Activated gamma-delta T cell (primary cell): ENCODE measurements at regions not wholly inside any gene's neighbourhood (a gene's known extent, or its start where the extent isn't known, plus 50 kb on each side); places are given as distances from the start of the nearest gene placed in this dataset.
"Not testable (repeated sequence)": the region's sequence is repeated elsewhere in the genome, so short reads cannot be mapped to it uniquely, and the experiment has no call there.

ENCODE experiments used
- DNase-seq: peaks from one replicate; lab custom pipeline; 2025; lab: John Stamatoyannopoulos, UW

DNA sequence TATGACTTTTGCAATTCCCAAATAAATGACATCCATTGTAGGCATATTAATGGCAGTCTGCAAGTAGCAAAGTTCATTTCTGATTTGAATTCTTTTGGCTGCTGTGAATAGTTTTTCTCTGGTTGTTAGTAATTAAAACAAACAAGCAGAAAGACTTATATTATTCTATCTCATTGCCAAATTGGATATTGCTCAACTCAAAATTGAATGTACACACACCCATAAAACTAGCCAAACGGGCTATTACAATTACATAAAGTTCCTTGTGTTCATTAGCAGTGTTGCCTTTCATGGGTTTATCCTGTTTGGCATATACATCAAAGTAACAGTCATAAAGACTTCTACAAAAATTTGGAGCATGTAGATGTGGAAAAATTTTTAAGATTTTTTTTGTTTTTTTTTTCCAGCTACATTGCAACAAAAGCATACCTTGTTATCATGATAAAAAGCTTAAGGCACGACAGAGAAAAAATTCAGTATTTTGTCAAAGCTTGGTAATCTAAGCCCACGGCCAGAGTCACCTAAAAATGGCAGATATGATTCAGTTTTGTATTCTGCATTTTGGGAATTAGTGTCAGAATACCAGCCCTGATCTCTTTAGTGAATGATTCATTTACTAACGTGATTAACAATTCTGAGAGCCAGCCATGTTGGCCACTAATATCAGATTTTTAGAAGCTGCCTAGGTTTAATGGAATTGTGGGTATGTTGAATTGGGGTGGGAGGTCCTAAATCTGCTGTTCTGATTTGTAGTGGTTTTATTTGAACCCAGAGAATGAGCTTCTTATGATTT is 108.4 kb downstream of the KLF5 start:
- DNase-seq = no peak

DNA sequence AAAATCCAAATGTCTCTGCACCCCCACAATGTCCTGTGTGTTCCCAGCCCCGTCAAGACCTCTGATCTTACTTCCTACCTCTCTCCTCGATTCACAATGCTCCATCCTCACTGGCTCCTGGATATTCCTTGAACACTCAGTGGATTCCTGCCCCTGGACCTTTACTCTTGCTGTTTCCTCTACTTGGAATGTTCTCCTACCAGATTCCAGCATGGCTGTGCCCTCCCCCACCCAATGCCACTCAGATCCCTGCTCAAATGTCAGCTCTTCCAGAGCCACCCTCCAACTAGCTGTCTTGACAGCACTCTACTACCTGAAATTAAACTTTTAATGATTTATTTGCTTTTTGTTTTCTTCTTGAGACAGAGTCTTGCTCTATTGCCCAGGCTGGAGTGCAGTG is 107.4 kb downstream of the KLF5 start:
- DNase-seq = no peak

DNA sequence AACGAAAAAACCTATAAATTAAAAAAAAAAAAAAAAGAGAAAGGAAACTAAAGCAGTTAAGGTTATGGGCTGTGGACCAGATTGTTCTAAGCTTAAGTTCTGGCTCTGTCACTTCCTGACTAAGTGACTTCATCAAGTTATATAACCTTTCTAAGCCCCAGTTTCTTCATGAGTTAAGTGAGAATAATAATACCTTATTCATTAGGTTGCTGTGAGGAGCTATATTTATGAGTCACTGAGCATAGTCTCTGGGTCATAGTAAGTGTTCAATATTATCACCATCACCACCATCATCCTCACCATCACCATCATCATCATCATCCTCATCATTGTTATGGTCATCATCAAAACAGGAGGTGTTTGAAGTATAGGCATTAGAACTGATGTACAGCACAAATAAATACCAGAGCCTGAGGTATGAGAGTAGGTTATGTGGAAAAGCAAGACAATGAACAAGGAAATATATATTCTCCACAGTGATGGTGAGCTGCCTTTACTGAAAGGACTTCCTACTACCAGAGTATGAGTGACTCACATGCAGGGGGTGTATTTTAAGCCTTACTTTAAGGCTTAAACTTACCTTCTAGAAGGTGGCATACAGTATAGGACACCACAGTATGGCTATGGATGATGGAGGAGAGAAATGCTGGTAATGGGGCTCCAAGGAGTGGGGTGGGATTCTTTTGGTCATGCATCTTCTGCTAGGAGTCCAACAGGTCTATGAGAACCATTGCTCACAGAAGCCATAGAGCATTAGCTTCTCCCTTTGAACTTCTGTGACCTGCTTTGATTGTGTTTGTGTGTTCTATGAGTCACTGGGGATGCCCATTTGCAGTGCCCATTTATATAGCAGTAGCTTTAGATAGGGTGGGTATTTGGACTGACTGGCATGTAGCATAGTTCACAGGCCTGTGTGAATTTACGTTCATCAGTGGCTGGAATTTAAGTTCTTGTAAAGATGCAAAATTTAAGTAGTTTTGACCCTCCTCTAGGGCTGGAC is 104.4 kb downstream of the KLF5 start:
- no peak for DNase-seq

DNA sequence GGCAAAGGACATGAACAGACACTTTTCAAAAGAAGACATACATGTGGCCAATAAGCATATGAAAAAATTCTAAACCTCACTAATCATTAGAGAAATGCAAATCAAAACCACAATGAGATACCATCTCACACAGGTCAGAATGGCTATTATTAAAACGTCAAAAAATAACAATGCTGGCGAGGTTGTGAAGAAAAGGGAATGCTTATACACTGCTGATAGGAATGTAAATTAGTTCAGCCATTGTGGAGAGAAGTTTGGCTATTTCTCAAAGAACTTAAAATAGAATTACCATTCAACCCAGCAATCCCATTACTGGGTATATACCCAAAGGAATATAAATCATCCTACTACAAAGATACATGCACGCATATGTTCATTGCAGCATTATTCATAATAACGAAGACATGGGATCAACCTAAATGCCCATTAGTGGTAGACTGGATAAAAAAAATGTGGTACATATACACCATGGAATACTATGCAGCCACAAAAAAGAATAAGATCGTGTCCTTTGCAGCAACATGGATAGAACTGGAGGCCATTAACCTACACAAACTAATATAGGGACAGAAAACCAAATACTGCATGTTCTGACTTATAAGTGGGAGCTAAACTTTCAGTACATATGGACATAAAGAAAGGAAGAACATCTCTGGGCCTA is 101.7 kb downstream of the KLF5 start:
- DNase-seq = not testable (repeated sequence)

DNA sequence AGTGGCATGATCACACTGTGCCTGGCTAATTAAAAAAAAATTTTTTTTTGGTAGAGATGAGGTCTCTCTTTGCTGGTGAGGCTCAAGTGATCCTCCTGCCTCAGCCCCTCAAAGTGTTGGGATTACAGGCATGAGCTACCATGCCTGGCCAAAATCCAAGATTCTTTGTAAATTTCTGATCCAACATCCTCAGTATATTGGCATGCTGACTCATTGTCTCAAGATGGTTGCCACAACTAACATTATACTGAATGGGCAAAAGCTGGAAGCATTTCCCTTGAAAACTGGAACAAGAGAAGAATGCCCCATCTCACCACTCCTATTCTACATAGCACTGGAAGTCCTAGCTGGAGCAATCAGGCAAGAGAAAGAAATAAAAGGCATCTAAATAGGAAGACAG is 100.0 kb downstream of the KLF5 start:
- no peak for DNase-seq

DNA sequence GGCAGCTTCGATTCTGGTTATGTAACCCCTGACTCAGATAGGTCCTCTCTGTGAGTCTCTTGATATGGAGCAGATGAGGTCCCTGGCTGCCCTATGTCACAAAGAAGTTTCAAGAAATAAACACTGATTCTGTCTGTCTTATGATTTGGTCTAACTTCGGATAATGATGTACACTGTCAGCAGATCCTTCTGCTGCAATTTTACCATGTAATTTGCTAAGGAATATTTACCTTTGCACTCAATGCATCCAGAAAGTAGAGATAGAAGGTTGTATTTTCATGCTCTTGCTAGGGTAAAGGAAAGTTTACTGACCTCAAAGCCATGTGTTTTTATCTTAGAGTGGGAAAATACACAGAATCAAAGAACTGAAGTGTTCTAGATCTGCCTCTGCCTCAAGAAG is 98.2 kb downstream of the KLF5 start:
- no peak for DNase-seq

DNA sequence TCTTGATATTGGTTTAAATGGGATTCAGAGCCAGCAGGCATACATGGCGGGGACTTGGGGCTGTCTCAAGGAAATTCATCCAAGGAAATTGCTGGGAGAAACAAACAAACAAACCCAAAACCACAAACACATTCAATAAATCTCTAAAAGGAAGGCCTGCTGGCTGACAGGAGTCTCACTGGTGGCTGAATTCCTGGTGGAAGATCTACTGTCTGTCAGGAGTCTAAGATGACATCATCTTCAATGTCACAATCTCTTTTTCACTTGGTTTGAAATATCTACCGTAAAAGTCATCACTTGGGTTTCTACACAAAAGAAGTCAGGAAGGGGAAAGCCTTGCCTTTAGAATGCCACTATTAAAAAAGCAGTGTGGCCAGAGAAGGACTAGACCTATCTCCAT is 87.9 kb downstream of the KLF5 start:
- no peak for DNase-seq

DNA sequence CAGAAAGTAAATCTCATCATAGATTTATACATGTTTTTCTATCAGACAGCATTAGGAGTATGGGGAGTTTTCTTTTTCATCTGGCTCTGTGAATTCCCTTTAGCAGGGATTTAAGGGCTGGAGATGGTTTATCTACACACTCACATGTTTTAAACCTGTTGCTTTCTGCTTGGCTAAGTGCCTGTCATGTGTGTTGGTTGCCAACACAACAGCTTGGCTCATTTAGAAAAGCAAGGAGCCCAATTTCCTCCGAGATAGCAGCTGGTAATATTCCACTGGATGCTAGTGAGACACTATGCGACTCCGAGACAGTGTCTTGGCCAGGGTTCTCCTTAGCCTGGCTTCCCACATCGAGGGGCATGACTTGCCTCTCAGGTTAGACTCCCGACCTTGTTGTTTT is 83.3 kb downstream of the KLF5 start:
- no peak for DNase-seq

DNA sequence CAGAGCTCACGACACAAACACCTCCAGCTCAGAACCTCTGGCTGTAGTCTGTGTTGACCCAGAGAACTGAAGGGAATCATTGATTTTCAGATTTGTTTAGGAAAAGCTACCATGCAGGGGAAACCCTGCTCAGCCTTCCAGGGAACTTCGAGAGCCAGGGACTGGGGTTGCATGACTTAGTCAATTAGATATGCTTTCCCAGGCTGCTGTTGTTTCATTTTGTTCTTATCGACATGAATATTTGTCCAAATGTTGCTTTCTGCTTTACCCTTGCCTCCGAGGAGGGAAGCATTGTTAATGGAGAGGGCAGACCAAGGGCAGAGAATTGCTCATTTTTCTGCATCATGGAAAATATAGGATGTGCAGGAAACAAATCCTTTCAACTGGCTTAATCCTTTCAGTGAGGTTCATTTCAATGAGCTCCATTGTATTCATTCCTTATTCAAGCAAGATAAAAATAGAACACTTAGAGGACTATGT is 82.5 kb downstream of the KLF5 start:
- no peak for DNase-seq

DNA sequence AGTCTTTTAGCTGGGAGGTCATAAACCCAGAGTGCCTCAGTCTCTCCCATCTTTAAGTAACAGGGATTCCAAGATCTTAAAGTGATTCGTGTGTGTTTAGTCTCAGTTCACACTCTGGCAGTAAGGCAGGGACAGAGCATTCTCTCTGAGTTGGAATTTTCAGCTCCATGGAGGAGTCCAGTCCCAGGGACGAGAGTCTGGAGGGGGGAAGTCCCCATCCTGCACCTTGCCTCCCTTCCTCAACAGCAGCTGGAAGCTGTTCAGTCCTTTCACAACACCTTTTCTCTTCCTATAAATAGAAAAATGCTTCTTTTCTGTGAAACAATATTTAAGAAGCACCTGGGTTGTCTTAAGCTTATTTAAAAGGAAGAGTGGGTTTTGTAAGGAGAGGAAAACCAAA is 82.0 kb downstream of the KLF5 start:
- no peak for DNase-seq

DNA sequence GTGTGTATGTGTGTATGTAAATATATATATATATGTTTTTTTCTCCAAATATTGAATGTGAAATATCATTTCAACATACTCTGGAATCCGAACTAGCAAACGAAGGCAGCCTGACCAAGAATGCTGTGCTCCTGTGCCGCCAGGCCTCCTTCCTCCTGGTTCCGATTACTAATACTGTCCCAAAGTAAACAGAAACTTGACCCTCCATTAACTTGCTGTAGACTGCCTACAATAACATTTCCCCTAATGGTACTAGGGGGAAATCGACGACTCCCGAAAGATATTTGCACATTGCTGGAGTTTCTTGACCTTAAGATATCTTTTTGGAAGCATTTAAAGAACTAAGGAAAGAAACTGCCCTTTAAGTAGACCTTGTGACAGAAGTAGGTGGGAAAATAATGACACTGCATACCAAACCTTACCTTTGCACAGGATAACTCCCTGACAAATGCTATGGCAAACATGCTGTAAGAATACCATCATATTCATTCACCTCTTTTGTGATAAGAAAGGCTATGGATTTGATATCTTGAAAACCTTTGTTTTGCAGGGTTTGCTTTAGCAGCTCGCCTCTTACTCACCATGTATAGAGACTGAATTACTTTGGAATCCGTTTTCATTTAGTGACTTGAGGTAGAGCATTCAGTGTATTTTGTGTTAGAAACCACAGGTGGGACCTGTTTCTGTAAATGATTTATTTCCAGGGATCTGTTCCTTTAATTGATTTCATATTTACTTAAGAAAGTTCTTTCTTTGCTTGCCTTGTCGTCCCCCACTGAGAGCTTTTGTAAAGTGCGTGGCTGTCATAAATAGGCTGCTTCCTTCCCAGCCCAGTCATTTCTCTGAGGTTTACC is 80.1 kb downstream of the KLF5 start:
- no peak for DNase-seq

DNA sequence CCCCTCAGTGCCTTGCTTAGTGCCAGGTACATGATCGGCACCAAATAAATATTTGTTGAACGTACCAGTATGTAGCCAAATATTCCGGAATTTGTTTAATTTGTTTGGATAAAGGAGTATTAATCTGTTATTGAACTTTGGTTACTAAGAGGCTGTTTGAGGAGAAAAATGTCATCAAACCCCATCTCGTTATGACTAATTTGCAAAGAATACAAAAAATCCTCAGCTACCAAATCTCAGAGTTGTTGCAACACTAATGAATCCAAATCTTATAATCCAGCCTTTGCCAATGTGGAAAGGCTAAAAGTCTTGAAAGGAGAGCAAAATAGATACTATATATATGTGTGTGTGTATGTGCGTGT is 79.5 kb downstream of the KLF5 start:
- no peak for DNase-seq

DNA sequence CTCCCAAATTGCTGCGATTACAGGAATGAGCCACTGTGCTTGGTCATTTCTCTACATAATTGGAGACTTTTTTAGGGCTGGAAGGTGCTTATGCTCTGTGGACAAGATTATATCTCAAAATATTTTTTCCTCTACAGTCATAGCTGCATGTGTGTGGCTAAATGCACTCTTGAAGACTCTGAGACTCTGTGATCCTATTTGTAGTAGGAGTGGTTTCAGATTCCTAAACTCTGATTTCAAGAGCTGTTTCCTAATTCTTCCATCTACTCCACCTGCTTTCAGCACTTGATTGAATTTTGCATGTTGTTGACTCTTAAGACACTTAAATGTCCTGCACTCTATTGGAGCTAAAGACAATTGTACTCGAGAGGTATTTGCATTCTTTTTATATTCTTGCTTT is 78.0 kb downstream of the KLF5 start:
- DNase-seq = no peak

DNA sequence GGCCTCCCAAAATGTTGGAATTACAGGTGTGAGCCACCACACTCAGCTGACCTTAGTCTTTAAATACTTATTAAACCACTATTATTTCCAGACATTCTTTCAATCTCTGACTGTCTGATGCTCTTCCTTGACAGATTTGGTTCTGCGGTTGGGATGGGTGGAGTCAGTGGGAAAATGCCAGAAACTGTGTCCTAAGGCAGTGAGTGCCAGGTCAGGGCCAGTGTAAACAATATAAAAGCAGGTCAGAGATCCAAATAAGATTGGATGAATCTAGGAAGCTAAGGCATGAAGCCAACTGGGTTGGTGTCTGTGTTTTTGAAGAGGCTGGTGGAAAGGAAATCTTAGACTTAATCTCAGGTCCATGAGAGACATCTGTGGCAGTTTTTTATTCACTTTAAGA is 74.7 kb downstream of the KLF5 start:
- no peak for DNase-seq

DNA sequence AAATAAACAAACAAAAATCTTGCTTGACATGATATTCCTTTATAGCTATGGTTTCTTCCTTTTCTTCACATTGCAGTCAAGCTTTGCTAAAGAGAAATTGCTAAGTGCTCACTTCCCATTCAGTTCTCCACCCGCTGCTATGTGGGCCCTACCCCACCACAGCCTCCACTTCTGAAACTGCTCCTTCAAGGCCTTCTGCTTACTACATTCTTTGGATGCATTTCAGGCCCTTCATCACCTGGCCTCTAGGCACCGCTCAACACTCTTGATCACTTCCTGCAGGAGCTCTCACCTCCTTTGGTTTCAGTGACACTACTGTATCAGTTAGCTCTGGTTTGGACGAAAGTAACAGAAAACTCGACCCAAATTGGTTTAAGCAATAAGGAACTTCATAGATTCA is 72.4 kb downstream of the KLF5 start:
- DNase-seq = no peak

DNA sequence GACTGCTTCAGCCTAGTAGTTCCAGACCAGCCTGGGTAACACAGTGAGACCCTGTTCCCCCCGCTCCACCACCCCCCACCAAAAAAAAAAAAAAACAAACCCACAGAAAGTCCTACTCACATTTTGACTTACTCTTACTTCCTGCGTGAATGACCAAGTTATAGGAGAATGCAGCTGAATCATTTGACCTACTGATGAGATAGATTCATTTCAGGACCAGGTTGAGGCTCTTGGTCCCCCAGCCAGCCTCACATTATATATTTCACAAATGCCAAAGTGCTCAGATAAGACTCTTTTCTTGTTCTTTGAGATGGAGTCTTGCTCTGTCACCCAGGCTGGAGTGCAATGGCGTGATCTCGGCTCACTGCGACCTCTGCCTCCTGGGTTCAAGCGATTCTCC is 70.2 kb downstream of the KLF5 start:
- no peak for DNase-seq
